Calu3 (cell line): ENCODE measurements at regions not wholly inside any gene's neighbourhood (a gene's known extent, or its start where the extent isn't known, plus 50 kb on each side); places are given as distances from the start of the nearest gene placed in this dataset.
A peak's percentile ranks its signal among the peaks of the same experiment; 100 is the strongest.

Experiments
- BruUV-seq: library from RNA; stranded (reverse); fragments of 400-500 nt; replicated peaks from 2 replicates; lab custom pipeline; 2021; lab: Mats Ljungman, UMichigan
- CTCF ChIA-PET: fragments of 300-600 bp; sonication (Branson Sonifier 250); formaldehyde crosslinking; loops from one replicate; lab custom pipeline; 2022; ENCODE audit warnings: antibody characterized with exemption; lab: Charles Lee
- DNase-seq: peaks from one replicate; pipeline ENCODE4 v3.0.0; 2022
- H3K27ac Mint-ChIP-seq: one replicate; pipeline ENCODE4 v1.8.0; 2022; ENCODE audit warnings: mixed read lengths; ENCODE audit not compliant: unreplicated experiment
- H3K27me3 Mint-ChIP-seq: one replicate; pipeline ENCODE4 v1.8.0; 2022; ENCODE audit warnings: mixed read lengths; ENCODE audit not compliant: unreplicated experiment
- H3K36me3 Mint-ChIP-seq: one replicate; pipeline ENCODE4 v1.8.0; 2022; ENCODE audit warnings: mild to moderate bottlenecking, moderate library complexity, mixed read lengths; ENCODE audit not compliant: insufficient read depth, unreplicated experiment
- H3K4me1 Mint-ChIP-seq: one replicate; pipeline ENCODE4 v1.8.0; 2022; ENCODE audit warnings: mild to moderate bottlenecking, low read depth, mixed read lengths; ENCODE audit not compliant: unreplicated experiment
- H3K4me3 Mint-ChIP-seq: one replicate; pipeline ENCODE4 v1.8.0; 2022; ENCODE audit warnings: mild to moderate bottlenecking, low read depth, moderate library complexity, mixed read lengths; ENCODE audit not compliant: unreplicated experiment
- H3K9me3 Mint-ChIP-seq: one replicate; pipeline ENCODE4 v1.8.0; 2022; ENCODE audit warnings: low read depth, mixed read lengths; ENCODE audit not compliant: unreplicated experiment
- CTCF ChIP-seq: fragments of 200-600 bp; IDR thresholded peaks from one replicate; pipeline ENCODE4 v1.8.0; 2022; ENCODE audit warnings: antibody characterized with exemption; ENCODE audit not compliant: unreplicated experiment
- intact Hi-C: fragments of 100-400 bp; cut with micrococcal nuclease; formaldehyde crosslinking; loops from one replicate; pipeline ENCODE4 v1.10.0; 2022; ENCODE audit not compliant: unreplicated experiment

- BruUV-seq: no TSS peak
- H3K27me3 Mint-ChIP-seq: no peaks in the 10 kb centered on the region
- peaks cover 13% of the 10 kb centered on the region for H3K4me1 Mint-ChIP-seq
- DNase-seq: no peak
- no peaks in the 10 kb centered on the region for H3K9me3 Mint-ChIP-seq
- H3K36me3 Mint-ChIP-seq: peaks cover 4% of the 10 kb centered on the region
- H3K27ac Mint-ChIP-seq: no peak overlapping the region
- intact Hi-C loops: loop anchor here (5.0 kb wide), 1 partner anchor 33 kb away; no protein-coding TSS in a partner anchor
- TF ChIP-seq CTCF: no peak
- peak overlapping the region; percentile 24 for H3K4me3 Mint-ChIP-seq
- CTCF ChIA-PET: no interaction called here
Measured at GRCh38 chr9:31030741-31031202, 1353.7 kb upstream of the ACO1 start.

- H3K27me3 Mint-ChIP-seq: no peaks in the 10 kb centered on the region
- CTCF ChIA-PET: interaction anchor here (0.6 kb wide), 1 partner anchor 9 kb away, joined by 3 read pairs; no protein-coding TSS in a partner anchor
- no peaks in the 10 kb centered on the region for H3K9me3 Mint-ChIP-seq
- BruUV-seq: no TSS peak
- H3K4me1 Mint-ChIP-seq: peaks cover 13% of the 10 kb centered on the region
- DNase-seq: no peak
- intact Hi-C loops: loop anchor here (5.0 kb wide), 1 partner anchor 35 kb away; no protein-coding TSS in a partner anchor
- H3K27ac Mint-ChIP-seq: no peak overlapping the region
- H3K4me3 Mint-ChIP-seq: no peak overlapping the region
- H3K36me3 Mint-ChIP-seq: peaks cover 4% of the 10 kb centered on the region
- no peak for TF ChIP-seq CTCF
Measured at GRCh38 chr9:31032206-31032605, 1352.2 kb upstream of the ACO1 start.

GRCh38 chr9:31034311-31034710 is 1350.1 kb upstream of the ACO1 start:
- no peaks in the 10 kb centered on the region for H3K9me3 Mint-ChIP-seq
- intact Hi-C loops: loop anchor here (5.0 kb wide), 1 partner anchor 37 kb away; no protein-coding TSS in a partner anchor
- no TSS peak for BruUV-seq

GRCh38 chr9:31040564-31040963 is 1343.9 kb upstream of the ACO1 start:
- no TSS peak for BruUV-seq
- no peak overlapping the region for H3K27ac Mint-ChIP-seq
- no peaks in the 10 kb centered on the region for H3K27me3 Mint-ChIP-seq
- no peak for TF ChIP-seq CTCF
- H3K36me3 Mint-ChIP-seq: no peaks in the 10 kb centered on the region
- no peaks in the 10 kb centered on the region for H3K9me3 Mint-ChIP-seq
- no peak for DNase-seq
- CTCF ChIA-PET: interaction anchor here (0.5 kb wide), 1 partner anchor 227 kb away, joined by 12 read pairs; no protein-coding TSS in a partner anchor
- H3K4me3 Mint-ChIP-seq: no peak overlapping the region
- intact Hi-C loops: no loop called here
- no peaks in the 10 kb centered on the region for H3K4me1 Mint-ChIP-seq

More at GRCh38 chr9:31034311-31034710, 1350.1 kb upstream of the ACO1 start:
- no peaks in the 10 kb centered on the region for H3K27me3 Mint-ChIP-seq
- H3K27ac Mint-ChIP-seq: peak overlapping the region; percentile 79
- TF ChIP-seq CTCF: no peak
- no peak for DNase-seq
- H3K4me3 Mint-ChIP-seq: no peak overlapping the region
- H3K36me3 Mint-ChIP-seq: peaks cover 4% of the 10 kb centered on the region
- peaks cover 13% of the 10 kb centered on the region for H3K4me1 Mint-ChIP-seq
- CTCF ChIA-PET: no interaction called here
